Fibroblast of gingiva (primary cell): ENCODE measurements at regions not wholly inside any gene's neighbourhood (a gene's known extent, or its start where the extent isn't known, plus 50 kb on each side); places are given as distances from the start of the nearest gene placed in this dataset.

Experiments used
- DNase-seq: peaks from one replicate; pipeline ENCODE4 v3.0.0-alpha.2; 2011; ENCODE audit warnings: low read depth

DNA sequence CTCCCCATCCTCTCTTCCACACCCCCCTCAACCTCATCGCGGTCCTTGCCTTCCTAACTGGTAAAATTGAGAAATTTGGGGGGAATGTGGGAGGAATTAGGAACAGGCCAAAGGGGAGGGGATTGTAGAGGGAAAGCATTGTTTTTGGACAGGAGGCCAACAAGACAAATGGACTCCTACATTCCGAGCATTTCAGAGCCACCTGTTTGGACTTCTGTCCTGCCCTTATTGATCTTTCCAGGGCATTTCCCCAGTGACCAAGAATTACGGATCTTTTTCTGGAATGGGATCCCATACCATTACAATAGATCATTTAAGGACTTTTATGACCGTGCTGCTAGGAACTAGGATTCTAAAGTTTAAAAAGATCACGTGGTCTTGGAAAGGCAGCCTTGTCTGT, 221.3 kb upstream of the ASIC2 start:
- DNase-seq, result no peak

DNA sequence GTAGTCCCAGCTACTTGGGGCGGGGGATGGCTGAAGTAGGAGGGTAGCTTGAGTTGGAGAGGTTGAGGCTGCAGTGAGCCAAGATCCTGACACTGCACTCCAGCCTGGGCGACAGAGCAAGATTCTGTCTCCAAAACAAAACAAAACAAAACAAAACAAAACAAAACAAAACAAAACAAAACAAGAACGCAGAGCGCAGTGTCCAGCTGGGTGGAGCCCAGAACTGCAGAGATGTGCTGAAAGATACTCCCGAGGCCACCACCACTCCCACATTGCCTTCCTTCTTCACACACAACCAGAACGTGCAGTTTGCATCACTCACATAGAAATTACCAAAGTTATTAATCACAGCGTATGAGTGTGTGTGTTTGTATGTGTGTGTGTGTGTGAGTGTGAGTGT, 222.9 kb upstream of the ASIC2 start:
- DNase-seq, result no peak

DNA sequence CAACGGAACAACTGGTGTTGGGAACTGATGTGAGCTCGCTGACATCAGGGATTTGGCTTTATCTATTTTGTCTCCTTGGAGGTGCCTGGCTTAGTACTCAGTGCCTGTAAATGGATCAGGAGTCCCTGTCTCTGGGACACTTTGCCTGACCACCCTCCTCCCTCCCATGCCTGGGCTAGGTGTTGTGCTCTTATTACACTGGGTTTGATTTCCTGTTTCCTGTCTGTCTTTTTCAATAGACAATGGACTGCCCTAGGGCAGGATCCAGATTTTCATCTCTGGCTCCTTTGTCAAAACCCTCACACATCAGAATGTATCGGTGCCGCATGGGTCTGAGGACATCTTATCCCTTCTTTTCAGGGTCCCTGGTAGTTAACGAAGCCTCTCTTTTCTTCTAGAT, 223.6 kb upstream of the ASIC2 start:
- no peak for DNase-seq

DNA sequence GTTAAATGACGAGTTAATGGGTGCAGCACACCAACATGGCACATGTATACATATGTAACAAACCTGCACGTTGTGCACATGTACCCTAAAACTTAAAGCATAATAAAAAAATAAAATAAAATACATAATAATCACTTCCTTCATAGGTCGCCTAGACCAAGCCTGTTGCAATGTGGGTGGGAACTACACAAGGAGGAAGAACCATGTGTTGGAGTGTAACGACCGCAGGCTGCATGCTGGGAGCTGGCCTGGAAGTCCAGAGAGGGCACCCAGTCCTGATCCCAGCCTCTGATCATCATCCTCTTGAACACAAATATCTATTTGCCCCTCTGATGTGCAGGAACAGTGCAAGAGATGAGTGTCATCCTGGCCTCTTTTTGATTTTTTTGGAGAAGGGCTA, 224.7 kb upstream of the ASIC2 start:
- DNase-seq, result no peak

DNA sequence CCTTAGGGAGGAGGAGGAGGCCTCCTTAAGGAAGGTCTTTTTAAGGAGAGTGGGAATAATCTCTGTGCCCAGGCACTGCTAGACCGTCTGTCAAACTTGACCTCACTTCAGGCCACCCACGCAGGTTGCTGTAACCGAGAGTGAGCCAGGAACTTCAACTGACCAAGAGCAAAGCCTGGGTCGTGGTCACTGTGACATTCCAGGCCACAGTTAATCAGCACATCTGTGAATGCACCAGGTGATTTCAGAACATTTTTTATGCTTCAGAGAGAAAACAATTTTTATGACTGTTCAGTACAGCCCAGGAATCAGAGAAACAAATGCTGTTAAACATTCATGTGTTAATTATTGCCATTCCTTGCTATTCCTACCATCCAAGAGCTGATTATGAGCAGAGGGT, 226.6 kb upstream of the ASIC2 start:
- DNase-seq, result no peak

DNA sequence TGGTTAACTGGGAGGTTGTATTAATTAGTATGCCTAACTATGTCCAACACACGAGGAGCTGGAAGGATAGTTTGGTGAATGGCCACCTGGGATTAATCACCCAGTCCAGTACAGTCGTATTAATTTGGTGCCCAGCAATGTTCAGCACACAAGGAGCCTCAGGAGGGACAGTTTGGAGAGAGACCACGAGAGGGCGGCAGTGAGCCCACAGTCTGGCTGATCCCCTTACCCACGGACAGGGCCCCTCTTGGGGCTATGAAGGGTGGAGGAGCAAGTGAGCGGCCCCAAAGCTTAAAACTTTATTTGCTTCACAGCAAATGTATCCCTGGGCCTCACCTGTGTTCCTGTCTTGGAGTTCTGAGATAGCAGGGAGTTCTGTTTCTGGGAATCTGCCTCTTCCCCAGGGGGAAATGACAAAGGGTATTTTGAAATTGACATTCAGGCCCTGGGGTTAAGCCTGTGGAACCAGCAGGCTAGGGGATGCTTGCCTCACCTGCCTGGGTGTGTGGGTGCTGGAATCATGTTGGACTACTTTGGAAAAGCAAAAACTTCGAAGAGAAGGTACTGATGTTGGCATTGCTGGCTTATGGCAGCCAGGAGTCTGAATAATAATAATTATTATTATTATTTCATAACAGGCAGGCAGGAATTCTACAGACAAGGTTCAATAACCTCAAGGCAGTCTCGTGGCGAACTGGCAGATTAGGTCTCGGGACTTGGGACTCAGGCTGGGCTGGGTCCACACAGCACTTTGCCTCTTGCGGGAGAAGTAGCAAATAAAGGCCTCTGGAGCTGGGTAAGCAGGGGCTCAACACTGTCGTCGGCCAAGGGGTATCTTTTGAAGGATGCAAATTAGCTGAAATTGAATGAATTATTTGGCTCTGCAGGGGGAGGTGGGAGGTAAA, 227.6 kb upstream of the ASIC2 start:
- DNase-seq, result no peak

DNA sequence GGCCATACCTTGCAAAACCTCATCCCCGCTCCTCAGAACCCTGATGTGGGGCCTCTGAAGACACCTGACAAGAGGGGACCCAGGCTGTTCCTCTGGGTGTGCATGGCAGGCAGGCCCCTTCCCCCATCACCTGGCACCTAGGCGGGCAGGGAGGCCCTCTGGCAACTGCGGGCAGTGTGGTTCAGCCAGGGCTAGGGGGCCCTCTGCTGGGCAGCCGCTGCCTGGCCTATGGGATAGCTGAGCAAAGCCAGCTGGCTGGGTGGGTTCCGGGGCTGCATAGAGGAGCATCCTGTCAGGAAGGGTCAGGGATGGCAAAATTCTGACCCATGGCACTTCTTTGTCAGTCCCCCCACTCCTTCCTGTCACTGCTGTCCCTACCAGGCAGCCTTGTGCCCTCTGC, 228.7 kb upstream of the ASIC2 start:
- DNase-seq, result no peak

DNA sequence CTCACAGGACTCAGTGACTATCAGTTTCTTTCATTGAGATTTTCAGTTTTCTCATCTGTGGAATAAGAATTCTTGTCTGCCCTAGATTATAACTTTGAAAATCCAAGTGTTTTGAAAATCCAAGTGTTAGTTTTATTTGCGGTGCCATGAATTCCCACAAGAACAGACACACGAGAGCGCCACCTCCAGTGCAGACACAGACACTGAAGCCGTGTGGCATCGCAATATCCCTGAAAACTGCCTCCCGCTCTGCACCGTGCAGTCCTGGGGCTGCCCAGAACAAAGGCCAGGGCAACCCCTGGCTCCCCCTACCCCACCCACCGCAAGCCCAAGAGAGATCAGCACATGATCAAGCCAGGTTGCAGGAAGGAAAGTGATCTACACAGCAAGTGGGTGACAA, 229.5 kb upstream of the ASIC2 start:
- no peak for DNase-seq

DNA sequence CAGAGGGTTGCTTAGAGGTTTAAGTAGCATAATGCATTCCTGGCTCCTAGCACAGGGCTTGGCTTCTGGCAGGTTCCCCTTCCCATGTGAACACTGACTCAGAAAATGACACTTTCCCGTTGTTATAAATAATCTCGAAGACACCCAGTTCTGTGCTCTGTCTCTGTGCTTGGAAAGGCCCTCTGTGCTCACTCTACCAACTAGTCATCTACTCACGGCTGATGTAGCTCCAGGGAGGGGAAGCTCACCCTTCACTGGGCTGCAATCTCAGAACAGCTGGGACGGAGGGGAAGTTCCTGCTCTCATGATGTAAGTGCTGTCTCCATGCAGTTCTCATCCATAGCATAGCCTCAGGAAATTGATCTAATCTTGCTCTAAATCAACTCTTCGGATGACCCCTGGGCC, 230.5 kb upstream of the ASIC2 start:
- no peak for DNase-seq

DNA sequence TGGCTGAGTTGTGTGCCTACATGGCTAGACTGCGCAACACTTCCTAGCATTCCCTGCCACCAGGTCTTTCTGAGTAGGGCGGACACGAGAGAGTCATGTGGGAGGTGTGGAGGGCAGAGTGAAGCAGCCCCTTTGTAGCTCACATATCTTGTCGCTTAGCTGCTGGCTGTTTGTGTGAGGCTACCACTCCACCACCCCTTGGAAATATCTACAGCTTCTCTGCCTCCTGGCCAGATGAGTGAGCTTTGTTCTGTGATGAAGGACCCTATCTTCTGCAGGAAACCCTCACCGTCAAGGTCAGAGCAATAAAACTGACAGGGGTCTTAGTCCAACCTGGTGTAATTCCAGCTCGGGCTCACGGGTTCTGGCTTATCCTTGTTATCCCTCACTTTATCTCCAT, 232.1 kb upstream of the ASIC2 start:
- no peak for DNase-seq

DNA sequence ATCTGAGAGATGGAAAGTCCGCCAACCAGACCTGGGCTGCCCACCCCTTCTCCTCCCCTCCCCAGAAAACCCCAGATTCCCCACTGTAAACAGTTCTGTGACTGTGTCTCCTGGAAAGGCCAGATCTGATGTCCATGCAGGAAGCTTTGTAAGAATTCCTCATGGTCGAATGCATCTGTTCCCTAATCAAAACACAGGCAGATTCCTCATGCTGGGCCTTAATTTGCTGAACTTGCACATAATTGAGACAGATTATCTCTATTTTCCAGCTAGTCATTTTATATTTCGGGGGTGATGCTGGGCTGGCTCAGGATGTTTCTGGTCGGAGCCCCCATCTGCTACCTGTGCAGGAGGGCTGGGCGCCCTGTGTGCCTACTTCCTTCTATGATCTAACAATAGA, 233.6 kb upstream of the ASIC2 start:
- no peak for DNase-seq

DNA sequence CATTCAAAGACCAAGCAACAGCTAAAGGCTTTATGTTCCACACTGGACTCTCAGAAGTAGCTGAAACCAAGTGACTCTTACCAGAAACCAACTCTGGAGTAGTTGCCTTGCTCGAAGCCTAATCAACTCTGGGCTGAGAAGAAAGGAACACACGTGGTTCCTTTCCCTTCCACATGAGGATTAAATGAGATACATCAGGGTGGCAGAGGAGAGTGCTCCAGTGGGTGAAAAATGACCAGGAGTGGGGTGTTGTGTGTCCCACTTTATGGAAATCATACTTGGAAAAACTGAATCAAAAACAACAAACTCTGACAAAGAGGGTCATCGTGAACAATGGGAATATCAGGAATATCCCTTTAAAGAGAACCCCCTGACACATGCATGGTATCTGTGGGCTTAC, 234.2 kb upstream of the ASIC2 start:
- no peak for DNase-seq

DNA sequence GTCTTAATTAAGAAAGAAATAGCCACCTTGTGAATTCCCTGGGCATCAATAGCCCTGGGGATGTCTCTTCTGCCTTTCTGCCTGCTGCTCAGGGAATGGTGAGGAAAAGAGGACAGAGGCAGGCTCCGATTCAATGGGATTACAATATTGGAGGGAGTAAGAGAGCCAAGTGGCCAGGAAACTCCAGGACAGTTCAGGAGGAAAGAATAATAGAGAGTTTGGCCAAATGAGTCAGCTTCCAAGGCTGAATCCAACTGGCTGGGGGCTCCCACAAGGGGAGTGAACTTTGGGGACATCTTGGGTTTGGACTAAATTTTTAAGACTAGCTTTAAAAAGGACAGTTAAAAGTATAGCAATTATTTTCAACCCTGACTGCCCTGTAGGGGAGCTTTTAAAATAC, 235.8 kb upstream of the ASIC2 start:
- no peak for DNase-seq

DNA sequence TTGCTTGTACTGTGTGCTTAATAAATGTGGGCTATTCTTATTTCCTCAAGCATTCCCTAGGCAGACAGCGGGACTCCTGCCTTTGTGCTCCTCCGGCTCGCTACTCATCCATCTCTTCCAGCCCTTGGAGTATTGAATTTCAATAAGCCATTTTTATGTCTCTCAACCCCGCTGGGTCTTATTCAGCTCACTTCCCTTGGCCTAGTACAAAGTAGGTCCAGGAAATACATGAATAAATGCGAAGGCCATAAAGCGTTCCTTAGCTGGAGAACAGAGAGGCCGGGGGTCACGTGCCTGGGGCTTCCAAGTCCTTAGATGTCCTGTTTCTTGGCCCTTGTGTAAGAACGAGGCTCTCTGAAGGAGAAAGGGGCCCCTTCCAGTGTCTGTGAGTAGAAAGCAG, 236.7 kb upstream of the ASIC2 start:
- DNase-seq, result no peak

DNA sequence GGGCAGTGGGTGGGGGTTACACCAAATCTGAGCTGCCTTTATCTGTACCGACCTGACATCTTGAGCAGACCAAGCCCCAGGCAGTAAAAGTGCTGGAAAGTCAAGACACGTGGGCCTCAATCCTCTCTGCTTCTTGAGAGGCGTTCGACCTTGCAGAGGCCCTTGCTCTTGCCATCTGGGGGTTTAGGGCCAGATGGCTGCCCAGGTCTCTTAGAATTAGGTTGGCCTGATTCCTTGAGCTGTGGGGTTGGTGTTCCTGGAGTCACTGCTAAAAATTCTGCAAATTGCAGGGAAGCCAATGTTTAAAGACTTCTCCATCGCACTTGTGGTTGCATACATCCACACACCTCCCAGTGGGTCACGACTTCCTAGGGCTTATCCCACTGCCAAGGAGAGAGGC, 238.2 kb upstream of the ASIC2 start:
- no peak for DNase-seq

DNA sequence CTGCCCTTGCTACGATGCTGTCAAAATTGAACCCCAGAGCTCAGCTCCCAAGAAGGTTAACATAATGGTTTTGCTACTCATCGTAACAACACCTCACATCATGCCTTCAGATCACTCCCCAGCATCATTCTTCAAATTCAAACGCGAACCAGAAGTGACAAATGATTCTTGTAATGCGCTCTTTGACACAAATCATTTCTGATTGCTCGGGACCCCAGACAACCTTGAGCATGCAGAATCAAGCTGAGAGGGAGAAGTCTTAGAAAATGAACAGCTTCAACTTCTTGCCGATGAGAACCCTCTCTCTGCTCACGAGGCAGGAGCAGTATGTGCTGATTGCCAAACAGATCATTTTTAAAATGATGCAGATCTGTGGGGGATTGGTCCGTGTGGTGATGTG, 241.0 kb upstream of the ASIC2 start:
- DNase-seq, result no peak

DNA sequence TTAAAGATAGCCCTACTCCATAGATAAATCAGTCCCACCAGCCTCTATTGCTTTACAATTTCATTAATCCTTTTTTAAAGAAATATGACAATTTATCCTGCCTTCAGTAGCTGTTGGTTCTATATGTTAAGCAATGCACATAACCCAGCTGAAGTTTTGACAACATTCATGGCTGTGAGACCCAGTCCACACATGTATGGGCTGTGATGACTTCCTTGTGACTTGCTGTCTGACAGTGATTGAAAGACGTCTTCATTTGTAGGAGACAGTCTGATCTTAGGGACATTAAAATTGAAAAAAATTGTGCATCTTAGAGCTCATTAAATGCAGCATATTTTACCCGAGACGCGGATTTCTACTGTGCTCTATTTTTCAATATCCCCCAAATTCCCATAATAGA, 252.0 kb upstream of the ASIC2 start:
- DNase-seq, result no peak

DNA sequence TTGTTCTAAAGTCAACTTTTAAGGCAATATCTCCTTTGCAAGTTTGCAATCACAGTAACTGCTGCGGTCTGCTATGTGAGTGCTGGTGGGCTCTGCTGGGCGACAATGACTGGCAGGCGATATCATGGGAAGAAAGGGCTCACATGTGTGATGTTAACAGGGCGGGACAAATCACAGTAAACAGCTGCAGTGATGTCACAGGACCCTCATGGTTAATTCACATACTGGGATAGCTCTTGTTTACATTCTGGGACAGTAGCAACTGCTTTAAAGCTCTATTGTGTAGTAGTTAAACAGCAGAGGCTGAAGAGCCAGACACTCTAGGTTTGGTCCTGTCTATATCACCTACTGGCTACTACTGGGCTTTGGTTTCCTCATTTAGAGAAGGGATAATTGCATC, 257.2 kb upstream of the ASIC2 start:
- DNase-seq, result no peak

DNA sequence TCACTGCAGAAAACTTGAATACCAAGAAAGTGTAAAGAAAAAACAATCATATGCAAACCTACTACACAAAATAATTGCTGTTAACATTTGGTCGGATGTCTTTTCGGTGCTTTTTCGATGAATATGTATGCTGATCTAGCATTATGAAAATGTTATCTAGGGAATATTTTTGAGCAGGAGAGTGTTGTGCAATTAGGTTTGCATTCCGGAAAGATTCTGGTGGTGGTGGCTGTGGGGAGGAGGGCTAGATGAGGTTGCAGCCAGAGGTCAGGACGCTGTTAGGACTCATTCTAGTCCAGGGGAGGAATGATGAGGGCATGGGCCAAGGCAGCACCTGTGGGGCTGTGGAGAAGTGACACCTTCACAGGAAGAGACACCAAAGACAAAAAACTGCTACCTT, 258.0 kb upstream of the ASIC2 start:
- no peak for DNase-seq

DNA sequence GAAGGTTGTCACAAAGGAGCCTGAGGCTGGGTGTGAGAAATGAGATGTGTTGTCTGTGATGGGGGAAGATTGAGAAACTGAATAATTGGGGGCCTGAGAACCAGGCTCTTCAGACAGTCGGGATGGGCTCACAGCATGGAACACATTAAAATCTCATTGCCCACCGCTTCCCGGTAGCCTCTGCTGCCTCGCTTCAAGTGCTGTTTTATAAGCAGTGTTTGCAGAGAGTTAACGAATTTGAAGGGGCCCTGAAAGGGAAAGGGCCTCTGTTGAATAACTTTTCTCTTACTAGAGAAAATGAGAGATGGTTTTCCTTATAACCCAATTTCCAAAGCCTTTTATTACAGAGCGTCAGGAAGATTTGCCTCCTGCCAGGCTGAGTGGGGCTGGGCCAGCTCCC, 258.8 kb upstream of the ASIC2 start:
- no peak for DNase-seq

DNA sequence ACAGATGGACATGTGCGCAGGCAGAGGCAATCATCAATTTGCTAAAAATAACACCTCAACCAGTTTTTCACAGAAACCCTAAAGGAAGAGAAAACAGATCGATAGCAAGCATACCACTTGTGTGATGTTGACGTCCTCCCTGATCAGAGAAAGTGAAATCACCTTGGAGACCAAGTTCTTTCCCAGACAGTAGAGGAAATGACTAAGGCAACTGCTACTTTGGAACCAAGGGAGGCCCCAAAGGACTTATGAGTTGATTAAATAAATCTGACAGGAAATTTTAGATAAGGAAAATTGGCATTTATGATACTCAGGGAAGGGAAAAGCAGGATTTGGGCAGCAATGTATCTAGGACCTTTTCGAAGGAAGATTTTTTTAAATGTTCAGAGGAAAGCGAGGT, 267.1 kb upstream of the ASIC2 start:
- DNase-seq, result no peak

DNA sequence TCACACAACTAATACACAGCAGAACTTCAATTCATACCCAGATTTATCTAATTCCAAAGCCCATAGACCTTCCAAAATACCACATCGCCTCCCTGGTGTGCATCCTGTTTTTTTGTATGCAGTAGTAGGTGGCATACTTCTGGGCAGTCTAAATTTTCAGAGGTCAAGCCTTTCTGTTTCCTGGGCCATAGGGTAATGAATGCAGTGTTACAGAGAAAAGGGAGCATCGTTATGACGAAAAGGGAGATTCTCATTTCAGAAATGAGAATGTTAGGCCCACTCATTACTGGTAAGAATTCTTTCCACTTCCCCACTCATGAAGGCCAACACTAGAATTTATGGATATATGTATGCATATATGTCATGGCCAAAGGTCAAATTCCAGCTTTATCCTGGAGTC, 267.8 kb upstream of the ASIC2 start:
- no peak for DNase-seq

DNA sequence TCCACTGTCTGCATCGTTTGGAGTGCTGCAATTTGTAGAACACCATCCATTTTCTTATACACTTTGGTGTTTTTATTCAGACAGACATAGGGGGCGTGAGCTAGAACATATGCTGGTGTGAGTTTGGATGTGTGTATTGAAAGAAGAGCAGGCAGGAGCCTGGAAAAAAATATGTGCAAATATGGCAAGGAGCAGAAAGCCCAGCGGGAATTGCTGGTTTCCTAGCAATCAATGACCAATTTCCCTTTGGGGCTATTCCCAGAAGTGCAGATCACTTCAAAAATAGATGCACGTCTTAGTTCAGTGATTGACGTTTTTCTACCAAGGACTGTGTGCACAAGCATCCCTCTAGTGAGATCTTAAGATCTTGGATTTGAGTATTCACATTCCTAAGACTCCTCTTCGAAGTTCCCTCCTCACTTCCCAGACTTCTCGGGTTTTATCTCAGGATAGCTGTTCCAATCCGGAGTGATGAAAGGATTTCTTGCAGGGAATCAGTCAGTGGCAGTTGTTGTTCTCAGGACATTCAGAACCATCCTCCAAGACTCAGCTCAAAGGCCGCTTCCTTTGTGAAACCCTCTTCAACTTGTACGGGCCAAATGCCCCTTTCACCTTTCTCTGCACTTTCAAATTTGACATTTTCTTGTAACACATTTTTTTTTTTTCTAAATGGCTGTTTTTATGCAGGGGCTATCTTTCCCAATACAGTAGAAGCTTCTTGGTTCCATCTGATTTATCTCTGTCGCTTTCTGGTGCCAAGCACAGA, 268.7 kb upstream of the ASIC2 start:
- DNase-seq, result no peak

DNA sequence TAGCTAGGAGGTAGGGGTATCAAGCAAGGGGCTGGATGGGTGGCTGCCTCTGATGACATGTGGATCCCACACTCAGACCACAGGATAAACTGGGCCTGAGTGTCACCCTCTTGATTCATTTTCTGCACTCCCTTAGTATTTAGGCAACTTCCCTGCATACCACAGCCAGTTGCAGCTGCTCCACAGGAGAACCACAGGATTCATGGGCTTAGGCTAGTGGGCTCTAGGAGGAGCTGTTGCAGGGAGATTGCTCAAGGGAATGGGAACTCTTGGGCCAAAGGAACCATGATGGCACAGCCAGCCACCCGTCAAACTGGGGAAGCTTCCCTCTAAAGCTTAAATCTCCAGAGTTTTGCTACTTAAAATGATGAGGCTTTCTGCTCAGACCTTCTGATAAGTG, 269.7 kb upstream of the ASIC2 start:
- no peak for DNase-seq
